WI38 (cell line): ENCODE measurements at regions not wholly inside any gene's neighbourhood (a gene's known extent, or its start where the extent isn't known, plus 50 kb on each side); places are given as distances from the start of the nearest gene placed in this dataset.

Experiments
- H3K4me3 ChIP-seq: 2 replicates; pipeline ENCODE4 v1.5.1; 2011; ENCODE audit warnings: low read depth, mild to moderate bottlenecking, control low read depth, low read length
- CTCF ChIP-seq: IDR thresholded peaks from 2 replicates; pipeline ENCODE4 v1.5.1; 2012; ENCODE audit warnings: low read depth, mild to moderate bottlenecking, control low read depth, low read length

- no peak overlapping the region for H3K4me3 ChIP-seq
- TF ChIP-seq CTCF, result no peak
These were observed 651.1 kb upstream of the MKI67 start for GRCh38 chr10:128777342-128777741.

GRCh38 chr10:128779416-128779815, 653.2 kb upstream of the MKI67 start:
- TF ChIP-seq CTCF, result no peak
- no peak overlapping the region for H3K4me3 ChIP-seq

- no peak for TF ChIP-seq CTCF
- H3K4me3 ChIP-seq, result no peak overlapping the region
These were observed 654.0 kb upstream of the MKI67 start for GRCh38 chr10:128780156-128780761.

GRCh38 chr10:128781637-128782036, 655.4 kb upstream of the MKI67 start:
- TF ChIP-seq CTCF, result no peak
- no peak overlapping the region for H3K4me3 ChIP-seq

GRCh38 chr10:128784444-128784843, 658.2 kb upstream of the MKI67 start:
- H3K4me3 ChIP-seq, result no peak overlapping the region
- no peak for TF ChIP-seq CTCF

- H3K4me3 ChIP-seq, result no peak overlapping the region
- TF ChIP-seq CTCF, result no peak
These were observed 666.4 kb upstream of the MKI67 start for GRCh38 chr10:128792426-128793140.

GRCh38 chr10:128793726-128794655, 667.8 kb upstream of the MKI67 start:
- no peak for TF ChIP-seq CTCF
- H3K4me3 ChIP-seq, result no peak overlapping the region
